NCI-H510A treated with DMSO at 0.1 percent for 48 hours (cell line): ENCODE measurements at regions not wholly inside any gene's neighbourhood (a gene's known extent, or its start where the extent isn't known, plus 50 kb on each side); places are given as distances from the start of the nearest gene placed in this dataset.

Experiments used
- DNase-seq: peaks from one replicate; lab custom pipeline; 2025; lab: John Stamatoyannopoulos, UW

DNA sequence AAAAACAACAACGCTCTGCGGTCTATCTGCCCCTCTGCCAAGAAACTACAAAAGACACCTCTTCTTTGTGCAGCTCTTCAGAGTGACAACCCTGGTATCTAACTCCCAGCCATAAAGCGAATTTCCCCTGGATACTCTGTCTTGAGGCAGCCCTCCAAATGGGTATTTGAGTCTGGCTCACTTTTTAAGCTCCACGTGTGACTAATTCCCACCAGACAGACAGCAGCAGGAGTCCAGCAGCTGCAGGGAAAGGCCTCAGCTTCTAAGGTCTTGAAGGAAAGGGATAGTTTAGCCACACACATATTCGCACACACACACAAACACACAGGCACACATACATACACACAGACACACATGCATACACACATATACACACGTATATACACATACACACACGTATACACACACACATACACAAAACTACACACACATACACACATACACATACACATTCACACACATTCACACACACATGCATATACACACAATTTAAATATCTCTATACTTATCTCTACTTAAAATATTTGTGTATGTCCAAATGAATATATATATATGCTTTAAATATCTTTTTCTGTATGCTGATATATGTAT is 188.8 kb downstream of the TSHZ3 start:
- no peak for DNase-seq

DNA sequence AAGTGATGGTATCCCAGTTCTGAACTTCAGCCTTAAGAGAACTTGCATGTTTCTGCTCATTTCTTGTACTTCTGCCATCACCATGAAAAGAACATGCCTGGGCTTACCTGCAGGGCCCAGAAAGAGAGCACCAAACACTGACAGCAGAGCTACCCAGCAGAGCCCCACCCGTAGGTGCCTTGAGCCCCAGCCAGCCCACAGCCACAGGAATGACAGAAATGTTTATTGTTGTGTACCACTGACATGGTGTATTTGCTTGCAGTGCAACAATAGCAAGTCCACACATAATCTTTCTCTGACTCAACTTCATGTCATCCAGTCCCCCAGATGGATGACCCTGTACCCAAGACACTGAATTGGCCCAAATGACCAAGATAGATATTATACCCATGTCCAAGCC is 195.2 kb downstream of the TSHZ3 start:
- no peak for DNase-seq

GRCh38 chr19:31152906-31153305 is 196.3 kb downstream of the TSHZ3 start:
- DNase-seq: no peak

DNA sequence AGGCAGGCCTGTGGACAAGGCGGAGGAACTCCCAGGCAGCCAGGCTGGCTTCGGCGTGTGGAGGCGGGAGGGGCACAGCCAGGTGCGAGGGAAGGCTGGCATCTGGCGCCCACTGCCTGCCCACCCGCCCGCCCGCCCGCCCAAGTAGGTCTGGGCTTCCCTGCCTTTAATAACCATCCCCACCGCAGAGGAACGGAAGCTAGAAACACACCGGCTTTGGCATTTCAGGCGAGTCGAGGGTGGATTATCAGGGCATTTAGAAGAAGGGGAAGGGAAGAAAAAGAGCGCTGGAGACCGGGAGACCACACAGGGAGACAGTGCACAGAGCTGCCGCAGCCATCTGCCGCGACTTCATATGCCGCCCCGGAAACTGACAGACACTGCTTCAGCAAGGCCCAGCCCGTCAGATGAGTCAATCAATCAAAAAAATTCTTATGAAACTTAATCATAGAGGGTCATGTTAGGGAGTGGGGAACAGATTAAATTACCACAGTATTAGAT is 199.7 kb downstream of the TSHZ3 start:
- no peak for DNase-seq

- no peak for DNase-seq
Observed at GRCh38 chr19:31148671-31149070, 200.6 kb downstream of the TSHZ3 start.

DNA sequence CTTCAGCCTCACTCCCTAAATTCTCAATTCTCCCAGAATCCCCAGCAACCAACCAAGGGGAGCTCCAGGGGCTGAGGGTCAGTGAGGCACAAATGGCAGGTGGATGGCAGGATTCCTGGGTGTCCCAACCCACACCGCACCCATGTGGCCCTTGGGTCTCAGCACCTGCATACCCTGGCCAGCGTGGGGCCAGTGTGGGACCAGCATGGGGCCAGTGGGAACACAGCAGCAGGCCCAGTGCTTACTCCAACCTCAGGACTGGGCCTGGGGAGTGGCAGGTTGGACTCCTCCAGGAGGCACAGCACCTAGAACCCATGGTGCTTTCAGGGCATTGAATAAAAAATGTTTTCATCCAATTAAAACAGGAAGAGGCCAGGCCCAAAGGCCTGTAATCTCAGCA is 202.0 kb downstream of the TSHZ3 start:
- DNase-seq: no peak

GRCh38 chr19:31146546-31147183 is 202.6 kb downstream of the TSHZ3 start:
- no peak for DNase-seq

DNA sequence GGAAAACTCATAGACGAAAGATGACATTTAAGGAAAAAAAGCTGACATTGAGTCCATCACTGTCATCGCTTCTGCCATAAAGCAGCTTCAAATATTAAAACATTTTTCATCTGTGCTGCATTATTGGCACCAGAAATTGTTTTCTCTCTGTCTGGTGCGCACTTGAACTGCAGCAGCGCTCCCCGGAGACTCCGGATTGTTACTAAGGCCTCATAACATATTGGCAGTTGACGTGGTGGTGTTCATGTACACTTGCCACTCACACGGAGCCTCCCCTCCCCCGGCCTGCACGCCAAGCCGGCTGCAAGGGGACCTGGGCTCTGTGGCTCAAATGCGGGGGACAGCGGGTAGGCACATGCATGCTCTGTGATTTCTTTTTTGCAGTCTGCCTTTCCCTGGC is 203.2 kb downstream of the TSHZ3 start:
- DNase-seq: no peak

GRCh38 chr19:31145007-31145406 is 204.2 kb downstream of the TSHZ3 start:
- no peak for DNase-seq

GRCh38 chr19:31144075-31144870 is 205.0 kb downstream of the TSHZ3 start:
- no peak for DNase-seq

DNA sequence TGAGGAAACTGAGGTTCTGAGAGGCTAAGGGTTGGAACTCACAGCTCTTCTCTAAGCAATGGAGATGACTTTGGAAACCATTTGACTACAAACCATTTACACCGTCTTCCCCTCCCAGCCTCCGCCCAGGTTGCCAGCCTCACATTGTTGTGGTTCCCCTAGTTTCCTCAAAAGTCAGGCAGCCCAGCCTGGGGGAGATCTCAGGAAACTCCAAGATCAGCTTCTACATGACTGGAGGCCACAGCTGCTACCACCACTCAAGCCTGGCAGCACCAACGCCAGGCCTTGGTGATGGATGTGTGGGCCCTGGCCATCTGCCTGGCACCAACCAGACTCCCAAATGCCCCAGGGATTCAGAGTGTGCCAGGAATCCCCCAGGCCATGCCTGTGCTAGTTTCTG is 207.9 kb downstream of the TSHZ3 start:
- no peak for DNase-seq

DNA sequence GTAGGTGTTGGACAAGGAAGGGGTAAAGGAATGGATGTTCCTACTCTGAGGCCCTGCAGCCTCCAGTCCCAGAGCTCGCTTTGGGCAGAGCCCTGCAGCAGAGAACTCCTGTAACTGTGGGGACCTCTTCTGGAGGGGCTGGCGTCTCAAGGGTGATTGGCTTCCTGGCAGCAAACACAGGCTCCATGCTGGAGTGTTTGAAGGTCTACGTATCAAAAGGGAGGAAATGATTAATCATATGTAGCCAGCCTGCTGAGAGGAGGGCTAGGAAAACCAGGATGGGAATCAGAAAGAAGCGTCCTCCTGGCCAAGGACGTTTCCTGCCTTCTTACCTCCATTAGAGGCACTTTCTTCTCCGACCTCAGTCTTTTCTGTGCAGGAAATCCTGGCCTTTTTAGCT is 208.5 kb downstream of the TSHZ3 start:
- no peak for DNase-seq

- no peak for DNase-seq
Observed at GRCh38 chr19:31139871-31140505, 209.2 kb downstream of the TSHZ3 start.

DNA sequence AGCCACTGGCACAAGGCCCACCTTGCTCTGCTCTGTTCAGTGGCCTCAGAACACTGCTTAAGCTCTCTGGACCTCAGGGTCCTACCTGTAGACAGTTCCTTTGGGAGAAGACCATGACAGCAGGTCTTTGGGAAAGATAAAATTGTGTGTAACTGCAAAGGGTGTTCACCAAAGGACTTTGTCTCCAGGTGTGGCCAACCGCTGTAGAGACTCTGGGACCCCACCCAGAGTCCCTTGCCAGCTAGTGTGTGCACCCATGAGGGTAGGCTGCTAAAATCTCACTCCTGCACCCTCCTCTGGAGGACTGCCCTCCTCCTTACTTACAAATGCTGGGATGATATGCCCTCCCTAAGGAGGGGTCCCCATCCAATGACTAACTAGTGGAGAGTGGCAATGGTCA is 211.2 kb downstream of the TSHZ3 start:
- no peak for DNase-seq

- DNase-seq: no peak
Observed at GRCh38 chr19:31135841-31136240, 213.4 kb downstream of the TSHZ3 start.

GRCh38 chr19:31132753-31133110 is 216.5 kb downstream of the TSHZ3 start:
- DNase-seq: no peak

DNA sequence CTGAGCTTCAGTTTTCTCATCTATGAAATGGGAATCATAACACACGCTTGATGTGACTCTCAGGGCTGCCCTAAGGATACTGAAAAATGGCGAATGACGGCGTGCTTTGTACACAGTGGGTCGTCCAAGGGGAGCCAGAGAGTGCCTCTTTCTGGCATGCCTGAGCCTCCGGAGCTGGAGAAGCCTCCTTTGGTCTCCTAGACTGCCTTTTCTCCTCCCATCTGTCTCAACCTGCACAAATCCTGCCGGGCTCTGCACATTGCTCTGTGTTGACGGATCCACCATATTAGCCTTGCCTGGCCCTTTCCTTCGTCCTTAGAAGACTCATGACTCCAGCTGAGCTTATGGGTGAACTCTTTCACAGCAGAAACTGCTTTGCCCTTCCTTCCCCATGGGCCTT is 220.9 kb downstream of the TSHZ3 start:
- no peak for DNase-seq

- DNase-seq: no peak
Observed at GRCh38 chr19:31127134-31127967, 221.9 kb downstream of the TSHZ3 start.

GRCh38 chr19:31126236-31126635 is 223.0 kb downstream of the TSHZ3 start:
- DNase-seq: no peak

DNA sequence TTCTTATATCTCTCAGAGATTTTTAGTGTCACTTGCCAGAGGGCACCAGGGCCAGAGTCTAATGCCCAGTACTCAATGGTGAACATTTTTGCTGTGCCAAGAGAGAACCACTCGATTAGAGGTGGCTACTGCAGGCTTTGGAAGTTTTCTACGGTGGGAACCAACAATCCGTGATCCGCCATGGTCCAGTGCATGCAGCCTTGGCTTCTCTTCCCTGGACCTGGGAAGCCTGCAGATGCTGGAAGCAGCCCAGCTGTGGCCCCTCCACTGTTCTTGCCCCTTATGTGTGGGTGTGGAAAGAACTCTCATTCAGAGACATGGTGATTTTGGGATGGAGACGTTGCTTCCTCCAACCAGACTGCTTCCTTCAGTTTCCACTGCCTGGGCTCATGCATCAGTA is 224.2 kb downstream of the TSHZ3 start:
- no peak for DNase-seq

DNA sequence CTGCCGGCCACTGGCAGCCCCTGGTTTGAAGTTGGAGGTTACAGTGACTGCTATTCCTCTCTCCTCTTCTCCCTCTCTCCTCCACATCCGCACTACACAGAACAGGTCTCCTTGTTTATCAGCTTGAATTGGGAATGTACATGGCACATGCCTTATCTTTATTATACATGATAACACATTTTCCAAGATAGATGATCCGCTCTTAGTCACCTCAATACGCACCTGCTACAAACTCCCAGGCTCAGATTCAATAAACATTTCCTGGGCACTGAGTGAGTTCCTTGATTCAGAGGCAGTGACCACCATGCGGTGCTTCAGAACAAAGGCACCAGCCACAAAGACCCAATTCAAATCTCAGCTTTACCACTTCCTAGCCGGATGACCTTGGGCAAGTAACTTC is 227.7 kb downstream of the TSHZ3 start:
- no peak for DNase-seq

- DNase-seq: no peak
Observed at GRCh38 chr19:31120952-31121351, 228.3 kb downstream of the TSHZ3 start.
